Right lobe of liver (tissue), 6 donors: ENCODE measurements at regions not wholly inside any gene's neighbourhood (a gene's known extent, or its start where the extent isn't known, plus 50 kb on each side); places are given as distances from the start of the nearest gene placed in this dataset.

Source experiments
- ATAC-seq, 4 donors: fragments of 200-7000 bp; cut with Tn5 transposase; one replicate each; pipeline ENCODE4 v1.9.1; 2020; ENCODE audit warnings: mild to moderate bottlenecking in 4 of 4, moderate library complexity in 4 of 4
- DNase-seq, 3 donors: peaks; one replicate each; pipeline ENCODE4 v3.0.0-alpha.2; 2020
- H3K27ac ChIP-seq, 3 donors: fragments of 200-600 bp; one replicate each; pipeline ENCODE4 v1.8.0; 2022
- H3K27me3 ChIP-seq, 2 donors: fragments of 200-600 bp; one replicate each; pipeline ENCODE4 v1.8.0; 2022
- H3K36me3 ChIP-seq, 4 donors: fragments of 200-600 bp; sonication (generic) in 1 of 4; one replicate each; pipeline versions ENCODE4 v1.5.1 to v1.8.0; 2017 to 2022; ENCODE audit warnings: control low read depth in 1 of 4
- H3K4me1 ChIP-seq, 4 donors: fragments of 200-600 bp; sonication (generic) in 1 of 4; one replicate each; pipeline versions ENCODE4 v1.5.1 to v1.8.0; 2017 to 2022; ENCODE audit warnings: control low read depth in 1 of 4
- H3K4me3 ChIP-seq, 3 donors: fragments of 200-600 bp; one replicate each; pipeline ENCODE4 v1.8.0; 2022
- H3K9me3 ChIP-seq, 4 donors: fragments of 200-600 bp; sonication (generic) in 1 of 4; one replicate each; pipeline versions ENCODE4 v1.5.1 to v1.8.0; 2017 to 2022; ENCODE audit warnings: control low read depth in 1 of 4
- CTCF ChIP-seq, 4 donors: fragments of 200-600 bp in 3 of 4; fragments of 450-650 bp in 1 of 4; IDR thresholded peaks; one replicate each; pipeline versions ENCODE4 v1.5.1 to v1.8.0; 2016 to 2022; ENCODE audit warnings: antibody characterized with exemption in 4 of 4, mild to moderate bottlenecking in 2 of 4
- POLR2A ChIP-seq: fragments of 450-650 bp; IDR thresholded peaks from one replicate; pipeline ENCODE4 v1.6.1; 2017; ENCODE audit warnings: antibody characterized with exemption, mild to moderate bottlenecking
- WGBS: methylation state at CpG from one replicate; pipeline ENCODE4 v1.1.6; 2018; ENCODE audit warnings: low coverage, low lambda C conversion rate; ENCODE audit not compliant: insufficient coverage; ENCODE audit errors: missing lambda C conversion rate; 5-methylcytosine and 5-hydroxymethylcytosine counted together
- intact Hi-C, 2 donors: fragments of 100-400 bp; cut with DNase I; formaldehyde crosslinking; loops; one replicate each; pipeline versions ENCODE4 v1.11.2 to v1.14.1; 2022
- donor health status: DM: no; HTN: yes; CAD: no.
- donor health status: DM: no; HTN: no; CAD: no.
- donor health status: DM: no; HTN: no; CAD: no.
- donor health status: DM: no; HTN: yes; CAD: no.
- donor health status: DM: no; HTN: yes; CAD: no.

DNA sequence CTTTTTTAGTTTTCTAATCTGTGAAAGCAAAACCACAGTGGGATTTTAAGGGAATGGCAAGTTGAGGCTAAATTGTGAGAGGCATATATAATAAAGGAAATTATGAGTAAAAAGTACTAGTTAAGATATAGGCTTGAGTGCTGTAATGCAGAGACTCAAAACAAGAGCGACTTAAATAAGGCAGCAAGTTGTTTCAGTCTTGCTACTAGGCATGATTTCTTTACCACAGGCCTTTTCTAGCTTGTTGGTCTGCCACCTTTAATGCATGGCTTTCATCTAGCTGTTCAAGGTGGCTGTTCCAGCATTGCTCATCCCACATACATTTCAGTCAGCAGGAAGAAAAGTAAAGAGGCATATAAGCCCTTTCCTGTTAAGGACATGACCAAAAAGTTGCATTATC, 427.9 kb upstream of the ADAMTSL1 start:
- no peaks in the 10 kb centered on the region for H3K36me3 ChIP-seq
- no peak overlapping the region for H3K4me3 ChIP-seq
- H3K4me1 ChIP-seq = no peaks in the 10 kb centered on the region
- WGBS = 62% methylated on average over 1 of the region's 1 CpG
- DNase-seq = no peak
- no peaks in the 10 kb centered on the region for H3K9me3 ChIP-seq
- H3K27me3 ChIP-seq = no peaks in the 10 kb centered on the region
- intact Hi-C loops = no loop called here
- TF ChIP-seq CTCF (IDR thresholded peaks at IDR 0.05) = no peak
- TF ChIP-seq POLR2A = no peak
- no peak for ATAC-seq
- H3K27ac ChIP-seq = no peak overlapping the region

DNA sequence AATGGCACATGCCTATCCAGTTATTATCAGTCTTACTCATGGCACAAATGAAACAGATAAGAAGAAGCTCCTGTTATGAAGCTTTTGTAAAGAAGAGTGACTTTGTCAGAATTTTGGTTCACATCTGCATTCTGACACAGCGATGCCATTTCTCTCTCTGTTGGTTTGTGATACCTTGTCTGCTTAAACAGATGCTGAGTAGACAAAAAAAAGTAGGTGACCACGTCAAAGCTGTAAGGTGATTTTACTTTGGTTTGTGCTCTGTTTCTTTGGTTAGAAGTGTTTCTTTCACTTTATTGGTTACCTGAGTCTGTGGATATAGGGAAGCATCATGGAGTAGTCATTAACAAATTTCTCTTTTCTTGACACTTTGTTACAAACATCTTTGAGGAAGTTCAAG, 422.3 kb upstream of the ADAMTSL1 start:
- no peak for DNase-seq
- intact Hi-C loops = no loop called here
- Histone ChIP-seq H3K27ac (no peak overlapping the region), H3K36me3 (no peaks in the 10 kb centered on the region), H3K4me3 (no peak overlapping the region), H3K9me3 (no peaks in the 10 kb centered on the region), H3K4me1 (no peaks in the 10 kb centered on the region), H3K27me3 (no peaks in the 10 kb centered on the region)
- ATAC-seq = no peak
- 74% methylated on average over 2 of the region's 2 CpGs for WGBS
- TF ChIP-seq CTCF (IDR thresholded peaks at IDR 0.05) (no peak), POLR2A (no peak)

GRCh38 chr9:18052060-18052459, 421.9 kb upstream of the ADAMTSL1 start:
- Histone ChIP-seq H3K4me1 (no peaks in the 10 kb centered on the region), H3K4me3 (no peak overlapping the region), H3K36me3 (no peaks in the 10 kb centered on the region), H3K9me3 (no peaks in the 10 kb centered on the region), H3K27me3 (no peaks in the 10 kb centered on the region), H3K27ac (no peak overlapping the region)
- ATAC-seq (no peak), DNase-seq (no peak)
- intact Hi-C loops = no loop called here
- no peak for TF ChIP-seq POLR2A
- TF ChIP-seq CTCF (IDR thresholded peaks at IDR 0.05) = no peak

DNA sequence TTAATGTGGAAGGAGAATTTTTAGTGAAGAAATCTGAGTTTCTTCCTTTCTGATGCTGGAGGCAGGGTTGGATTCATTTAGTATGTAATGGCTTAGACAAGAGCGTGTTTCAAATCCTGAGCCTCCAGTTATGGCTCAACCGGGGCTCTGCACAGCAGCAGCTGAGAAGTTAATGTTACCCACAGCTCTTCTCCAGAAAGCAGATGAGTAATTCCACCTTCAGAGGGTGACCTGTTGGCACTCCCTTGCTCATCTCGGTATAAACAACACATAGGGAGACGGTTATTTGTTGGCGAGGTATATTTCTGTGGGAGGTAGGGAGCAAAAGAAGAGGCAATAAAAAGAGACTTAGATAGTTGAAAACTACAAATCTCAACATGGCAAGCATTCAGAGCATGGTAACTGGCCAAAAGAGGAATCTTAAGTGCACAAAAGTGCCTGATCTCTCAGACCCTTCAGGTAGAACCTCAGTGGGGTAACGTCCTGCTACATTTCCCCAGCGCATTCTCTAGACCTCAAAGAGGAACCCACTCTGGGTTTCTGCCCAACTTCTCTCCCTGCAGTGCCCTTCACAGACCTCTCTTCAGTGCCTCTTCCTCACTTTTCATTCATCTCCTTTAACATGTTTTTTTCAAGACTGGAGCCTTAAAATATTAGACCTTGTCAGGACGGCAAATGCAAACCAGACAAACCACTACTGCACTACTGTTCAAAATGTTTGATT, 417.5 kb upstream of the ADAMTSL1 start:
- DNase-seq (no peak), ATAC-seq (no peak)
- TF ChIP-seq POLR2A = no peak
- TF ChIP-seq CTCF (IDR thresholded peaks at IDR 0.05) = no peak
- H3K4me1 ChIP-seq = peaks cover 0 to 5% (median 2%) of the 10 kb centered on the region in 4 donors
- H3K27me3 ChIP-seq = no peaks in the 10 kb centered on the region
- intact Hi-C loops = no loop called here
- H3K27ac ChIP-seq = no peak overlapping the region
- H3K36me3 ChIP-seq = no peaks in the 10 kb centered on the region
- WGBS = 57% methylated on average over 7 of the region's 8 CpGs
- no peak overlapping the region for H3K4me3 ChIP-seq
- H3K9me3 ChIP-seq = no peaks in the 10 kb centered on the region

GRCh38 chr9:18056993-18057369, 417.0 kb upstream of the ADAMTSL1 start:
- no peak for DNase-seq
- intact Hi-C loops = no loop called here
- no peak for TF ChIP-seq CTCF (IDR thresholded peaks at IDR 0.05)
- Histone ChIP-seq H3K36me3 (no peaks in the 10 kb centered on the region), H3K4me3 (no peak overlapping the region), H3K27me3 (no peaks in the 10 kb centered on the region), H3K27ac (no peak overlapping the region), H3K4me1 (peaks cover 0 to 5% (median 2%) of the 10 kb centered on the region in 4 donors), H3K9me3 (no peaks in the 10 kb centered on the region)
- no peak for ATAC-seq
- WGBS = 52% methylated on average over 4 of the region's 4 CpGs
